T47D (cell line): ENCODE measurements at regions not wholly inside any gene's neighbourhood (a gene's known extent, or its start where the extent isn't known, plus 50 kb on each side); places are given as distances from the start of the nearest gene placed in this dataset.

Experiments used
- DNase-seq, 2 experiments: peaks; one replicate each; pipeline versions ENCODE4 v3.0.0 to v3.0.0-alpha.2; 2011 to 2012; ENCODE audit warnings: low read depth in 1 of 2, low spot score in 1 of 2
- JUND ChIP-seq: IDR thresholded peaks from 2 replicates; pipeline ENCODE4 v1.6.1; 2012; ENCODE audit warnings: low read depth
- in situ Hi-C: cut with HindIII; loops from 2 replicates; pipeline ENCODE4 v1.10.0; 2016; ENCODE audit warnings: low sequenced_read_pairs, low pct_unique_long_range_greater_than_20kb

- in situ Hi-C loops: no loop called here
- TF ChIP-seq JUND: no peak
- DNase-seq: no peak
Observed at GRCh38 chr4:189098932-189099696, 841.6 kb upstream of the FRG1 start.

- in situ Hi-C loops: no loop called here
- TF ChIP-seq JUND: no peak
- DNase-seq: no peak
Observed at GRCh38 chr4:189113389-189113888, 827.2 kb upstream of the FRG1 start.

- no peak for DNase-seq
- in situ Hi-C loops: no loop called here
- TF ChIP-seq JUND: no peak
Observed at GRCh38 chr4:189117426-189117825, 823.2 kb upstream of the FRG1 start.

- no peak for DNase-seq
- TF ChIP-seq JUND: no peak
- in situ Hi-C loops: no loop called here
Observed at GRCh38 chr4:189121336-189121735, 819.3 kb upstream of the FRG1 start.

GRCh38 chr4:189124149-189124758 lies 816.4 kb upstream of the FRG1 start:
- in situ Hi-C loops: no loop called here
- DNase-seq: peak; percentile 9 to 54
- TF ChIP-seq JUND: no peak

GRCh38 chr4:189124791-189125190 lies 815.9 kb upstream of the FRG1 start:
- in situ Hi-C loops: no loop called here
- DNase-seq: no peak
- TF ChIP-seq JUND: no peak

GRCh38 chr4:189126040-189126439 lies 814.6 kb upstream of the FRG1 start:
- TF ChIP-seq JUND: no peak
- DNase-seq: no peak
- in situ Hi-C loops: no loop called here

- in situ Hi-C loops: no loop called here
- no peak for DNase-seq
- TF ChIP-seq JUND: no peak
Observed at GRCh38 chr4:189128341-189128740, 812.3 kb upstream of the FRG1 start.

- TF ChIP-seq JUND: no peak
- DNase-seq: no peak
- in situ Hi-C loops: no loop called here
Observed at GRCh38 chr4:189129044-189129694, 811.5 kb upstream of the FRG1 start.

- DNase-seq: no peak
- TF ChIP-seq JUND: no peak
- in situ Hi-C loops: no loop called here
Observed at GRCh38 chr4:189131118-189131517, 809.6 kb upstream of the FRG1 start.

GRCh38 chr4:189136462-189136861 lies 804.2 kb upstream of the FRG1 start:
- TF ChIP-seq JUND: no peak
- in situ Hi-C loops: no loop called here
- DNase-seq: no peak

- peak in 1 of 2 experiments; percentile 80 for DNase-seq
- in situ Hi-C loops: no loop called here
- TF ChIP-seq JUND: no peak
Observed at GRCh38 chr4:189143263-189143952, 797.3 kb upstream of the FRG1 start.
